ENCODE measurements at regions not wholly inside any gene's neighbourhood (a gene's known extent, or its start where the extent isn't known, plus 50 kb on each side); places are given as distances from the start of the nearest gene placed in this dataset.
"Not testable (repeated sequence)": the region's sequence is repeated elsewhere in the genome, so short reads cannot be mapped to it uniquely, and the experiment has no call there.

- not testable (repeated sequence) for TF ChIP-seq POLR2AphosphoS5 (IDR thresholded peaks at IDR 0.05; ENCODE audit: borderline replicate concordance, low read depth, low read length); EZH2 (IDR thresholded peaks at IDR 0.05); FOXP2 (optimal IDR thresholded peaks at IDR 0.05; ENCODE audit: control extremely low read depth, extremely low read length, insufficient read depth)
These were observed 73.7 kb downstream of the SPIN4 start for GRCh38 chrX:63277394-63277793.

All from SK-N-MC (cell line).